Activated CD8-positive, alpha-beta T cell treated with anti-CD3 and anti-CD28 coated beads for 36 hours (primary cell): ENCODE measurements at regions not wholly inside any gene's neighbourhood (a gene's known extent, or its start where the extent isn't known, plus 50 kb on each side); places are given as distances from the start of the nearest gene placed in this dataset.
"Not testable (repeated sequence)": the region's sequence is repeated elsewhere in the genome, so short reads cannot be mapped to it uniquely, and the experiment has no call there.

Experiments
- ATAC-seq: fragments of 200-7000 bp; cut with Tn5 transposase; one replicate; pipeline ENCODE4 v1.10.0; 2021; ENCODE audit warnings: mild to moderate bottlenecking, moderate library complexity
- CTCF ChIA-PET: fragments of 350-600 bp; sonication (Branson Sonifier 250); formaldehyde crosslinking; loops from one replicate; lab custom pipeline; 2021; ENCODE audit warnings: antibody characterized with exemption; lab: Charles Lee
- POLR2A ChIA-PET: fragments of 350-600 bp; sonication (Branson Sonifier 250); formaldehyde crosslinking; loops from one replicate; lab custom pipeline; 2021; ENCODE audit warnings: antibody characterized with exemption; lab: Charles Lee
- DNase-seq: peaks from one replicate; pipeline ENCODE4 v3.0.0-alpha.2; 2020
- H3K27ac Mint-ChIP-seq: one replicate; pipeline ENCODE4 v1.8.0; 2021; ENCODE audit warnings: mild to moderate bottlenecking, mixed read lengths
- H3K27me3 Mint-ChIP-seq: one replicate; pipeline ENCODE4 v1.8.0; 2021; ENCODE audit warnings: mixed read lengths
- H3K36me3 Mint-ChIP-seq: one replicate; pipeline ENCODE4 v1.8.0; 2021; ENCODE audit warnings: low read depth, mixed read lengths
- H3K4me1 Mint-ChIP-seq: one replicate; pipeline ENCODE4 v1.8.0; 2021; ENCODE audit warnings: low read depth, mixed read lengths
- H3K4me3 Mint-ChIP-seq: one replicate; pipeline ENCODE4 v1.8.0; 2021; ENCODE audit warnings: mild to moderate bottlenecking, moderate library complexity, mixed read lengths
- H3K9me3 Mint-ChIP-seq: one replicate; pipeline ENCODE4 v1.8.0; 2021; ENCODE audit warnings: mixed read lengths
- intact Hi-C: fragments of 100-400 bp; cut with micrococcal nuclease; formaldehyde crosslinking; loops from one replicate; pipeline ENCODE4 v1.10.0; 2022

DNA sequence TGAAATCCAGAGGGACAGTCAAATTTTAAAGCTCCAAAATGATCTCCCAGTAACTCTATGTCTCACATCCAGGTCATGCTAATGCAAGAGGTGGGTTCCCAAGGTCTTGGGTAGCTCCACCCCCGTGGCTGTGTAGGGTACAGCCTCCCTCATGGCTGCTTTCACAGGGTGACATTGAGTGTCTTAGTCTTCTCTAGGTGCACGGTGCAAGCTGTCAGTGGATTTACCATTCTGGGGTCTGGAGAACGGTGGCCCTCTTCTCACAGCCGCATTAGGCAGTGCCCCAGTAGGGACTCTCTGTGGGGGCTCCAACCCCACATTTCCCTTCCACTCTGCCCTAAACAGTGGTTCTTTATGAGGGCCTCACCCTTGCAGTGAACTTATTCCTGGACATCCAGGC lies 640.0 kb upstream of the TPTE start:
- DNase-seq, H3K36me3 Mint-ChIP-seq, H3K4me3 Mint-ChIP-seq, intact Hi-C loops, CTCF ChIA-PET, POLR2A ChIA-PET, H3K4me1 Mint-ChIP-seq, ATAC-seq, H3K27ac Mint-ChIP-seq, H3K27me3 Mint-ChIP-seq: not testable (repeated sequence)
- peaks cover 21% of the 10 kb centered on the region for H3K9me3 Mint-ChIP-seq

DNA sequence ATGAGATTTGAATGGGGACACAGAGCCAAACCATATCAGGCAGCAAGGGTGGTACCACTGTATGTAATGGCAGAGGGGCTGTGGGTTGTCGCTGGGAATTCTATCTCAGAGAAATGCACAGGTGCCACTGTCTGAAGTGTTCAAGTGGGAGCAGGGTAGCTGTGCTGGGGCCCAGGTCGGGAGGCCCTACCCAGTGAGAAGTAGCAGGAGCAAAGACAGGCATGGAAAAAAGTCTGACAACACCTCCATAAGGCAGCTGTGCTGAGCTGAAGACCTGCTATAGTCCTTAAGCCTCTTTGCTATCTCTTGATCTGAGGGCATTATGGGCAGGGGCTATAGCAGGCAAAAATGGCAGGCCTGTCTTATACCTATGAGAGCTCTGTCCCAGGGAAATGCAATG lies 638.3 kb upstream of the TPTE start:
- POLR2A ChIA-PET, intact Hi-C loops, H3K27me3 Mint-ChIP-seq, DNase-seq, H3K36me3 Mint-ChIP-seq, ATAC-seq, CTCF ChIA-PET, H3K27ac Mint-ChIP-seq, H3K4me3 Mint-ChIP-seq, H3K4me1 Mint-ChIP-seq: not testable (repeated sequence)
- H3K9me3 Mint-ChIP-seq, result peaks cover 22% of the 10 kb centered on the region

DNA sequence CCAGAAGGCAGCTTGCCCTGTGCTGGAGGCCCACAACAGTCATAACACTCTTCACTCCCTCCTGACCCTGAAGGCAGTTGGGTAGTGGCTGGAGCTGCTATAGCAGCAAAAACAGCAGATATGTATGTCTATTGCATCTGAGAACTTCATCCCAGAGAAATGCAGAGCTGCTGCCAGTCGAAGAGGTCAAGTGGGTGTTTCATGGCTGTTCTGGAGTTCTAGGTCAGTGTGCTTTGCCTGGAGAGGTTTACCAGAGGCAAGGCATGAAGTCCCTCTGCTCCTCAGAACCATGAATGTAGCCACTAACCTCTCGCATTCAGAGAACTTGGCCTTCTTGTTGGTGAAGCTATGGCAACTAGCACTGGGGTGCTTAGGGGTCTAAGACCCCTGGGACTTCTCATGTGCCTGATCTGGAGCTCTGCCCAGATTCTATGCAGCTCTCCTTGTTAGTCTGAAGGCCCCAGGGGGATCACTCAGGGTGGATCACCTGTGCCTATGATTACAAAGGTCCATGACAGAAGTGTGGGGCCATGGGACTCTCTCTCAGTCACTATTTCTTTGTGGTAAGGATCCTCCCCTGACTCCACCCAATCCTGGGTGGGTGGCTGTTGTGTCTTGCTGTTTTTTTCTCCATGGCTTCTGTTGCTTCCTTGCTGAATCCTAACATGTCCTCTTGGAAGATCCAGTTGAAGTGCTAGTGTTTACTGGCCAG lies 637.7 kb upstream of the TPTE start:
- H3K4me3 Mint-ChIP-seq, POLR2A ChIA-PET, H3K4me1 Mint-ChIP-seq, H3K27ac Mint-ChIP-seq, H3K27me3 Mint-ChIP-seq, CTCF ChIA-PET, DNase-seq, ATAC-seq, H3K36me3 Mint-ChIP-seq, intact Hi-C loops: not testable (repeated sequence)
- peaks cover 20% of the 10 kb centered on the region for H3K9me3 Mint-ChIP-seq

DNA sequence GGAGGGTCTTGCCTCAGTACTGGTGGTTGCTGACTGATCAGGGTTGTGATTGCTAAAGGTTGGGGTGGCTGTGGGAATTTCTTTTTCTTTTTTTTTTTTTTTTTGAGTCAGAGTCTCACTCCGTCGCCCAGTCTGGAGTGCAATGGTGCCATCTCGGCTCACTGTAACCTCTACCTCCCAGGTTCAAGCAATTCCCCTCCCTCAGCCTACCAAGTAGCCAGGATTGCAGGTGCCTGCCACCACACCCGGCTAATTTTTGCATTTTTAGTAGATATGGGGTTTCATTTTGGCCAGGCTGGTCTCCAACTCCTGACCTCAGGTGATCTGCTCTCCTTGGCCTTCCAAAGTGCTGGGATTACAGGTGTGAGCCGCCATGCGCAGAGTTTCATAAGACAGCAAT lies 632.9 kb upstream of the TPTE start:
- H3K36me3 Mint-ChIP-seq, POLR2A ChIA-PET, H3K27ac Mint-ChIP-seq, intact Hi-C loops, ATAC-seq, H3K4me1 Mint-ChIP-seq, DNase-seq, H3K27me3 Mint-ChIP-seq, H3K4me3 Mint-ChIP-seq, CTCF ChIA-PET: not testable (repeated sequence)
- peaks cover 14% of the 10 kb centered on the region for H3K9me3 Mint-ChIP-seq

DNA sequence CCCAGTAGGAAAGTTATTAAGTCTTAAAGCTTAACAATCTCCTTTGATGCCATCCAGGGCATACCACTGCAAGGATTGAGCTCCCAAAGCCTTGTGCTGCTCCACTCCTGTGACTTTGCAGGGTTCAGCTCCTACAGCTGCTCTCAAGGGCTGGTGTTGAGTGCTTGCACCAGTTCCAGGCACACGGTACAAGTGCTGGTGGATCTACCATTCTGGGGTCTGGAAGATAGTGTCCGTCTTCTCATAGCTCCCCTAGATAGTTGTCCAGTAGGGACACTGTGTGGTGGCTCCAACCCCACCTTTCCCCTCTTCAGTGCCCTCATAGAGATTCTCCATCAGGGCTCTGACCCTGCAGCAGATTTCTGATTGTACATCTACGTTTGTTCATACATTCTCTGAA lies 617.8 kb upstream of the TPTE start:
- CTCF ChIA-PET, ATAC-seq: not testable (repeated sequence)

DNA sequence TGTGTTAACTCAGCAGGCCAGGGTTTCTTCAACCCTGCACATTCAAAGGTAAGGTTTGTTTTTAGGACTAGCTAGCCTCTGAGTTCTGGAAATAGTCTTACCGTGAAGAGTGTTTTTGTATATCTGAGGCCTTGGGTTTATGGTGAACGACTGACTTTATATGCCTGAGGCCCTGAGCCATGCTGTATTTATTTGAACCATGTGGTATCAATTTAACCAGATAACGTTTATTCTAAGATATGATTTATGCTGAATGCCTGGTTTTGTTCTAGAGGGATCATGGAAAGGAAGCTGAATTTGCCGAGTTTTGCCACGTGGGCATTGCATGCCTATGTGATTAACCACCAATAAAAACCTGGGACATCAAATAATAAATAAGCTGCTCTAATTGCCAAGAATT lies 607.2 kb upstream of the TPTE start:
- POLR2A ChIA-PET, H3K27ac Mint-ChIP-seq, H3K4me3 Mint-ChIP-seq, ATAC-seq, intact Hi-C loops, H3K4me1 Mint-ChIP-seq, DNase-seq, CTCF ChIA-PET, H3K36me3 Mint-ChIP-seq, H3K27me3 Mint-ChIP-seq: not testable (repeated sequence)
- H3K9me3 Mint-ChIP-seq, result peaks cover 25% of the 10 kb centered on the region

More for the DNA sequence above, 617.8 kb upstream of the TPTE start:
- POLR2A ChIA-PET, H3K4me1 Mint-ChIP-seq, H3K4me3 Mint-ChIP-seq, H3K36me3 Mint-ChIP-seq, H3K27ac Mint-ChIP-seq, H3K27me3 Mint-ChIP-seq, intact Hi-C loops, DNase-seq: not testable (repeated sequence)
- H3K9me3 Mint-ChIP-seq, result peaks cover 14% of the 10 kb centered on the region

DNA sequence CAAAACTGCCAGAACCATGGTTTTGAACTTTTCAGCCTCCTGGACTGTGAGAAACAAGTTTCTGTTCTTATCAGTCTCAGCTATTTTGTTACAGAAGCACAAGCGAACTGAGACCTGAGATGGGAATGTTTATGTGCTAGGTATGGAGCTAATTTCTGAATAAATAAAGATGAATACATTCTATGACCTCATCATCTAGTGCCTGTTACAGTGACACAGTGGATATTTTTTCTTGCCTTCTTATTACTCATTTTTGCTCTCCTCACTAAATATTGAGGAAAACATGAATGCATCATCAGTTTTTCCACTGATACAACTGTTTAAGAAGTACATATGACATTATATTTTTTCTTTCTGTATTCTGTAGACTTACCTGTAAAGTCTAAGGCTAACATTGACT lies 601.9 kb upstream of the TPTE start:
- H3K4me3 Mint-ChIP-seq, H3K36me3 Mint-ChIP-seq, H3K27me3 Mint-ChIP-seq, CTCF ChIA-PET, POLR2A ChIA-PET, ATAC-seq, intact Hi-C loops, DNase-seq, H3K4me1 Mint-ChIP-seq, H3K27ac Mint-ChIP-seq: not testable (repeated sequence)
- H3K9me3 Mint-ChIP-seq, result peaks cover 14% of the 10 kb centered on the region

DNA sequence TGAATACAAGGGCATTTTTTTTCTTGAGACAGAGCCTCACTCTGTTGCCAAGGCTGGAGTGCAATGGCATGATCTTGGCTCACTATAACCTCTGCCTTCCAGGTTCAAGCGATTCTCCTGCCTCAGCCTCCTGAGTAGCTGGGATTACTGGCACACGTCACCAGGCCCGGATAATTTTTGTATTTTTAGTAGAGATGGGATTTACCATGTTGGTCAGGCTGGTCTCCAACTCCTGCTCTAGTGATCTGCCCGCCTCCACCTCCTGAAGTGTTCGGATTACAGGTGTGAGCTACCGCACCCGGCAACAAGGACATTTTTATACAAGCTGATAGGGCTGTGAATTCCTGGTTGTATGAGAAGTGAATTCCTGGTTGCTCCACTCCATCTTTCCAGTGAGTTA lies 577.7 kb upstream of the TPTE start:
- intact Hi-C loops, CTCF ChIA-PET, H3K4me1 Mint-ChIP-seq, DNase-seq, H3K27ac Mint-ChIP-seq, POLR2A ChIA-PET, H3K27me3 Mint-ChIP-seq, H3K36me3 Mint-ChIP-seq, ATAC-seq, H3K4me3 Mint-ChIP-seq: not testable (repeated sequence)
- H3K9me3 Mint-ChIP-seq, result peaks cover 29% of the 10 kb centered on the region

DNA sequence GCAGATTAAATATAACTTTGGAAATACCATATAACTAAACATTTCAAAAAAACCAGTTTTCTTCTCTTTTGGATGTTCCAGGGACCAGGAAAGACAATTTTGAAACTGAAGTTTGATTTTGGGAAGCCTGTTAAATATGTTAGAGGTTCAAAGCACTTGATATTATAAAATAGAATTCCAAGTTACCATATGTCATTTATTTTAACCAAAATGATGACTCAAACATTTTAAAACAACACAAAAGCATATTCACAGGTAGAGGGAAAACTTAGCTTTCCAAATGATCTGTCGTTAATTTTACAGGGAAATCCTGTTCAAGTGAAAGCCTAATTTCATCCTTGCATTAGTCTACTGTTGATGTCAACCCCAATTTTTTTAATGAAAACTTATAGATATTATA lies 575.3 kb upstream of the TPTE start:
- H3K27me3 Mint-ChIP-seq, CTCF ChIA-PET, DNase-seq, ATAC-seq, H3K4me1 Mint-ChIP-seq, H3K27ac Mint-ChIP-seq, POLR2A ChIA-PET, H3K36me3 Mint-ChIP-seq, H3K4me3 Mint-ChIP-seq, intact Hi-C loops: not testable (repeated sequence)
- H3K9me3 Mint-ChIP-seq, result peaks cover 34% of the 10 kb centered on the region

DNA sequence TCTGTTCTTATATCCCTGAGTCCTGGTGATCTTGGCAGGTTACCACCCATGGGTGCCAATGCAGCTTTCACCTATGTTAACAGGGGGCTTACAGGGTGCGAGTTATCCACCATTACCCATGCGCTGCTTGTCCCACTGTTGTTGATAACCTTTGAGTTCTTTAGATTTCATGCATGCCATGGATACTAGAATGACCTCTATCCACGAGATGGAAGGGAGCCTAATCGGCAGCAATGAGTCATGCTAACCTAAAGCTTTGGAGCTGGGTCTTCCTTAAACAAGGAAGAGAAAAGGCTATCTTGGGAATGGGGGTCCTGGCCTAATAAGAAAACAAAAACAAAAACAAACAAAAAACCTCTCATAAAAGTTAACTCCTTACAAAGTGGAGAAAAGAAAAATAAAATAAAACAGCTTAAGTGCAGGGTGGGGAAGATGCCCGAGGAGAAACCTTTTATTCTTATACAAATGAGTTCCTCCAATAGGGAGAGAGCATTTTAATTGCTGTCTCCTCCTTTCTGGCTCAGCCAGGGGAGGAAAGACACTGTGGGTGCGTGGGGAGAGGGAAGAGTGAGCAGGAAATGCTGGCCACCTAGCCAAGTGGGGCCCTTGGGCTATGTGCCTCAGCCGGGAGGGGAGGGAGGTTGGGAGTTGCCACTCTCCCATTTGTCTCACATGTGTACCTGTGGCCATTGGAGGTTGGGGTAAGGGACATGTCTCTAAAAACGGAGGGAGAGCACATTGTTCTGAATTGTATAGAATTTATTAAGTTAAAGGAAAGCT lies 571.7 kb upstream of the TPTE start:
- intact Hi-C loops, H3K36me3 Mint-ChIP-seq, CTCF ChIA-PET, ATAC-seq, H3K4me3 Mint-ChIP-seq, H3K4me1 Mint-ChIP-seq, DNase-seq, H3K27me3 Mint-ChIP-seq, H3K27ac Mint-ChIP-seq, POLR2A ChIA-PET: not testable (repeated sequence)
- H3K9me3 Mint-ChIP-seq, result peaks cover 28% of the 10 kb centered on the region

DNA sequence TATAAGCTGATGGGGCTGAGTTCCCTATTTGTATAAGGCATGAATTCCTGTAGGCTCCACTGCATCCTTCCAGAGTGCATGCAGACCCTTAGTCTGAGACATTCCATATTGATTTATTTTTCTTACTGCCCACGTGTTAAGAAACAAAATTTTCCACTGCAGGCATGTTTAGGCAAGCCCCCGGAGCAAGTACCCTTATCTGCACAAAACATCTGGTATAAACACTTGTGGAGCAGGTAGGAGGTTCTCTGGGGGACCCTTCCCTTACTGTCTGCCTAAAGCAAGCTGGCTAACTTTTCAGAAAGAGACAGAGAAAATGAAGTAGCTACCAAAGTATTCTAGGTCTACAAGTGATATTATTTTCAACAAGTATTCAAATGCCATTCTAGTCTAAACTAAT lies 571.0 kb upstream of the TPTE start:
- ATAC-seq, intact Hi-C loops, H3K4me3 Mint-ChIP-seq, H3K4me1 Mint-ChIP-seq, CTCF ChIA-PET, H3K36me3 Mint-ChIP-seq, POLR2A ChIA-PET, H3K27me3 Mint-ChIP-seq, H3K27ac Mint-ChIP-seq, DNase-seq: not testable (repeated sequence)
- H3K9me3 Mint-ChIP-seq, result peaks cover 26% of the 10 kb centered on the region

DNA sequence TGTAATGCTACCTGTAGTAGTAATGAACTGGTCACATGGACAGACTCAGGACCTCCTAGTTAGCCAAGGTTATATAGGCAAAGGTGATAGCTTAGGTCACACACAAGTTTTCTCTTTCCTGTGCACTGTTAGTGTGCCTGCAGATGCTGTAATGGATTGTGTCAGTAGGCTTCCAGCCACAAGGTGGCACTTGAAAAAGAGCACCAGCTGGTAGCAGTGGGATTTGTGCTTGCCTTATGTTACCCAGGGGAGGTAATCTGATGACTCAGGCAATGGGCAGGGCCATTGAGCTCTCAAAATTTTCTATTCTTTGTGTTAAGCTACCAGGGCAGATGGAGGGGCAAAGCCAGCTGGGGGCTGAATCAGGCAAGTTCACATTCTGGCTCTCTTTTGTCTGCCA lies 562.6 kb upstream of the TPTE start:
- H3K4me1 Mint-ChIP-seq, H3K9me3 Mint-ChIP-seq, POLR2A ChIA-PET, intact Hi-C loops, H3K36me3 Mint-ChIP-seq, H3K4me3 Mint-ChIP-seq, DNase-seq, ATAC-seq, H3K27ac Mint-ChIP-seq, CTCF ChIA-PET, H3K27me3 Mint-ChIP-seq: not testable (repeated sequence)
